Glutamatergic neuron (in vitro differentiated cells): ENCODE measurements at regions not wholly inside any gene's neighbourhood (a gene's known extent, or its start where the extent isn't known, plus 50 kb on each side); places are given as distances from the start of the nearest gene placed in this dataset.
A peak's percentile ranks its signal among the peaks of the same experiment; 100 is the strongest.

Experiments used
- DNase-seq: peaks from one replicate; pipeline ENCODE4 v3.0.0; 2022
- H3K27ac Mint-ChIP-seq: one replicate; pipeline ENCODE4 v1.8.0; 2020; ENCODE audit warnings: mild to moderate bottlenecking, mixed read lengths, inconsistent platforms; ENCODE audit not compliant: unreplicated experiment
- H3K27me3 Mint-ChIP-seq: one replicate; pipeline ENCODE4 v1.8.0; 2020; ENCODE audit warnings: mild to moderate bottlenecking, moderate library complexity, mixed read lengths, inconsistent platforms; ENCODE audit not compliant: unreplicated experiment
- H3K36me3 Mint-ChIP-seq: one replicate; pipeline ENCODE4 v1.8.0; 2020; ENCODE audit warnings: mild to moderate bottlenecking, mixed read lengths, inconsistent platforms; ENCODE audit not compliant: unreplicated experiment
- H3K4me1 Mint-ChIP-seq: one replicate; pipeline ENCODE4 v1.8.0; 2020; ENCODE audit warnings: mild to moderate bottlenecking, low read depth, mixed read lengths, inconsistent platforms; ENCODE audit not compliant: unreplicated experiment
- H3K4me3 Mint-ChIP-seq: one replicate; pipeline ENCODE4 v1.8.0; 2020; ENCODE audit warnings: mild to moderate bottlenecking, mixed read lengths, inconsistent platforms; ENCODE audit not compliant: unreplicated experiment
- H3K9me3 Mint-ChIP-seq: one replicate; pipeline ENCODE4 v1.8.0; 2020; ENCODE audit warnings: mild to moderate bottlenecking, moderate library complexity, mixed read lengths, inconsistent platforms; ENCODE audit not compliant: unreplicated experiment
- TF ChIP-seq, protein P1 (sequence below): fragments of 200-600 bp; sonication (generic); IDR thresholded peaks from one replicate; pipeline ENCODE4 v1.5.0; 2021; ENCODE audit not compliant: partially characterized antibody, unreplicated experiment

DNA sequence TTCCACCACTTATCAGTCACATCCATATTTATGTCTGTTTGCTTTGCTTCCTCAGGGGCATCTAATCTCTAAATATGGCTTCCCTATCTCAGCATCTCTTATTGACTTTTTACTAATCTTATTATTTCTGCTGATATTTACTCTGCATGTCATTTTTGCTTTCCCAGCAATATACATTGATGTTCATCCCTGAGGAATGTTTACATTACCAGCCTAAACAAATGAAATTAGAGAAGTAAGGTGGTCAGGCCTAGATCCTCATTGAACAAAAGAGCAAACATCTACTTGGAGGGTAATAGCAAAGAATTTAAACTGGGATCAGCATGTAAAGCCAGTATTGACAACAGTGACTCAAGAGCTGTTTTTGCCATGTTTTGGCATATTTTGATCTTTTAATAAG lies 546.4 kb downstream of the MMUT start:
- H3K27me3 Mint-ChIP-seq = no peaks in the 10 kb centered on the region
- H3K4me3 Mint-ChIP-seq = no peak overlapping the region
- no peaks in the 10 kb centered on the region for H3K36me3 Mint-ChIP-seq
- peaks cover 3% of the 10 kb centered on the region for H3K4me1 Mint-ChIP-seq
- H3K27ac Mint-ChIP-seq = peak overlapping the region; percentile 25
- DNase-seq = no peak
- TF ChIP-seq, protein P1, sequence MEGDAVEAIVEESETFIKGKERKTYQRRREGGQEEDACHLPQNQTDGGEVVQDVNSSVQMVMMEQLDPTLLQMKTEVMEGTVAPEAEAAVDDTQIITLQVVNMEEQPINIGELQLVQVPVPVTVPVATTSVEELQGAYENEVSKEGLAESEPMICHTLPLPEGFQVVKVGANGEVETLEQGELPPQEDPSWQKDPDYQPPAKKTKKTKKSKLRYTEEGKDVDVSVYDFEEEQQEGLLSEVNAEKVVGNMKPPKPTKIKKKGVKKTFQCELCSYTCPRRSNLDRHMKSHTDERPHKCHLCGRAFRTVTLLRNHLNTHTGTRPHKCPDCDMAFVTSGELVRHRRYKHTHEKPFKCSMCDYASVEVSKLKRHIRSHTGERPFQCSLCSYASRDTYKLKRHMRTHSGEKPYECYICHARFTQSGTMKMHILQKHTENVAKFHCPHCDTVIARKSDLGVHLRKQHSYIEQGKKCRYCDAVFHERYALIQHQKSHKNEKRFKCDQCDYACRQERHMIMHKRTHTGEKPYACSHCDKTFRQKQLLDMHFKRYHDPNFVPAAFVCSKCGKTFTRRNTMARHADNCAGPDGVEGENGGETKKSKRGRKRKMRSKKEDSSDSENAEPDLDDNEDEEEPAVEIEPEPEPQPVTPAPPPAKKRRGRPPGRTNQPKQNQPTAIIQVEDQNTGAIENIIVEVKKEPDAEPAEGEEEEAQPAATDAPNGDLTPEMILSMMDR = no peak
- peaks cover 2% of the 10 kb centered on the region for H3K9me3 Mint-ChIP-seq

DNA sequence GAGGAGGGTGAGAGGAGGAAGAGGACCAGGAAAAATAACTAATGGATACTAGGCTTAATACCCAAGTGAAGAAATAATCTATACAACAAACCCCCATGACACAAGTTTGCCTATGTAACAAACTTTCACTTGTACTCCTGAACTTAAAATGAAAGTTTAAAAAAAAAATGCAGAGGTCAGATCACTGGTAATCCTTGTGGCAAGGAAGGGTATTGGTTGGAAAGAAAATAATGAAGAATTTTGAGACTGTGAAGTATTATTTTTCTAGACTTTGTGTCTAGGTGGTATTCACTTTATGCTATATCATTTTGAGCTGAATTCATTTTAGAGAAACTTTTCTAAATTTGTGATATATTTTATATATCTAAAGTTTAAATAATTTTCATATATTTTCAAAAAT lies 547.5 kb downstream of the MMUT start:
- Mint-ChIP-seq H3K36me3 (no peaks in the 10 kb centered on the region), H3K27me3 (no peaks in the 10 kb centered on the region), H3K4me1 (peaks cover 3% of the 10 kb centered on the region), H3K27ac (no peak overlapping the region), H3K9me3 (peaks cover 2% of the 10 kb centered on the region), H3K4me3 (no peak overlapping the region)
- no peak for DNase-seq
- TF ChIP-seq, protein P1 = peak; percentile 22

DNA sequence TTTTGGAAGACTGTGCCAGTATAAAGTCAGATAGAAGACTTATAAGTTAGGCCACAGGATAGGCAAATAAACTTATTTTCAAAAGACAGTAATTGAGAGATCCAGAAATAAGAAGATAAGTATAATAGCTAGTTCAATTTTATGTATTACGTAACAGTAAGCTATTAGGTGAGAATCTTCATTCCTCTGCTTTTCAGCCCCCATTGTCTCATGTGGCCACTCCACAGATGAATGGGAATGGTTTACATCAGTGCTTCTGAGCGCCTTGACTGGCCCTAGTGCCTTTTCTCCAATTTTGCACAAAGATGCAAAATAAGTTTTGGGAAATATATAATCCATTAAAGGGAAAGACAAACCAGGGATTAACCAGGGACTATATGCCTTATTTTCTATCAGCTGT lies 550.5 kb downstream of the MMUT start:
- H3K27ac Mint-ChIP-seq = no peak overlapping the region
- no peak for DNase-seq
- H3K9me3 Mint-ChIP-seq = no peaks in the 10 kb centered on the region
- H3K36me3 Mint-ChIP-seq = no peaks in the 10 kb centered on the region
- H3K4me3 Mint-ChIP-seq = no peak overlapping the region
- TF ChIP-seq, protein P1 = no peak
- peaks cover 3% of the 10 kb centered on the region for H3K27me3 Mint-ChIP-seq
- peaks cover 3% of the 10 kb centered on the region for H3K4me1 Mint-ChIP-seq

DNA sequence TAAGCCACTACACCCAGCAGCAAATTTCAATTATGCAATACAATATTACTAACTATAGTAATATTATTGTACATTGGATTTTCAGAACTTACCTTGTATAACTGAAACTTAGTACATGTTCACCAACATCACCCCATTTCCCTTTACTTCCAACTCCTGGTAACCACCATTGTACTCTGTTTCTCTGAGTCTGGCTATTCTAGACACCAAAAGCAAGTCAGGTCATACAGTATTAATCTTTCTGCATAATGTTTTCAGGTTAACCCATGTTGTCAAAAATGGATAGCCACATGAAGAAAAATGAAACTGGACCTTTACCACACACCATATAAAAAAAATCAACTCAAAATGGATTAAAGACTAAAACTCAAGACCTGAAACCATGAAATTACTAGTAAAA lies 558.2 kb downstream of the MMUT start:
- Mint-ChIP-seq H3K4me3 (no peak overlapping the region), H3K27me3 (peaks cover 5% of the 10 kb centered on the region)
- TF ChIP-seq, protein P1 = no peak

DNA sequence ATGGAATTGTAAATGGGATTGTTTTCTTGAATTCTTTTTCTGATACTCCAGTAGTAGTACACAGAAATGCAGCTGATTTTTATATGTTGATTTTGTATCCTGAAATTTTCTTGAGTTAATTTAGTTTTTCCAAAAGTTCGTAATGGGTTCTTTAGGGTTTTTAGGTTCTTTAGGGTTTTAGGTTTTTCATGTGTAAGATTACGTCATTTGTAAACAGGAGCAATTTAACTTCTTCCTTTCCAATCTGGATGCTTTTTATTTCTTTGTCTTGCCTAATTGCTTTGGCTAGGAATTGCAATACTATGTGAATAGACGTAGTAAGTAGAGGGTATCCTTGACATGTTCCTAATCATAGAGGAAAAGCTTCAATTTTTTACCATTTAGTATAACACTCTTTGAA lies 568.6 kb downstream of the MMUT start:
- TF ChIP-seq, protein P1 = no peak
- no peak for DNase-seq
- no peak overlapping the region for H3K27ac Mint-ChIP-seq
- H3K4me1 Mint-ChIP-seq = no peaks in the 10 kb centered on the region
- no peaks in the 10 kb centered on the region for H3K36me3 Mint-ChIP-seq
- no peaks in the 10 kb centered on the region for H3K9me3 Mint-ChIP-seq
- no peak overlapping the region for H3K4me3 Mint-ChIP-seq
- H3K27me3 Mint-ChIP-seq = no peaks in the 10 kb centered on the region

More for the DNA sequence above, 558.2 kb downstream of the MMUT start:
- Mint-ChIP-seq H3K4me1 (no peaks in the 10 kb centered on the region), H3K9me3 (no peaks in the 10 kb centered on the region), H3K36me3 (no peaks in the 10 kb centered on the region), H3K27ac (no peak overlapping the region)
- no peak for DNase-seq
